Hematopoietic multipotent progenitor cell treated with erythropoietin and hydrocortisone succinate and interleukin-3 and kit ligand, for 8 days (in vitro differentiated cells): ENCODE measurements at regions not wholly inside any gene's neighbourhood (a gene's known extent, or its start where the extent isn't known, plus 50 kb on each side); places are given as distances from the start of the nearest gene placed in this dataset.
A peak's percentile ranks its signal among the peaks of the same experiment; 100 is the strongest.
"Not testable (repeated sequence)": the region's sequence is repeated elsewhere in the genome, so short reads cannot be mapped to it uniquely, and the experiment has no call there.

Experiments used
- DNase-seq: peaks from one replicate; pipeline ENCODE4 v3.0.0-alpha.2; 2015

- DNase-seq: no peak
These were observed 1033.6 kb downstream of the FAM181B start for GRCh38 chr11:81700076-81700475.

GRCh38 chr11:81687057-81687456 lies 1046.6 kb downstream of the FAM181B start:
- DNase-seq: no peak

GRCh38 chr11:81674211-81674610 lies 1059.5 kb downstream of the FAM181B start:
- DNase-seq: no peak

- DNase-seq: no peak
These were observed 1060.7 kb downstream of the FAM181B start for GRCh38 chr11:81673001-81673400.

- no peak for DNase-seq
These were observed 1063.6 kb downstream of the FAM181B start for GRCh38 chr11:81669935-81670543.

- peak; percentile 22 for DNase-seq
These were observed 1074.9 kb downstream of the FAM181B start for GRCh38 chr11:81658722-81659121.

GRCh38 chr11:81655351-81655750 lies 1078.3 kb downstream of the FAM181B start:
- DNase-seq: no peak

- DNase-seq: no peak
These were observed 1086.3 kb downstream of the FAM181B start for GRCh38 chr11:81647374-81647773.

GRCh38 chr11:81644239-81644840 lies 1089.3 kb downstream of the FAM181B start:
- peak; percentile 60 for DNase-seq

- DNase-seq: no peak
These were observed 1099.2 kb downstream of the FAM181B start for GRCh38 chr11:81634483-81634882.

GRCh38 chr11:81602508-81602907 lies 1131.2 kb downstream of the FAM181B start:
- no peak for DNase-seq

GRCh38 chr11:81596704-81597103 lies 1137.0 kb downstream of the FAM181B start:
- DNase-seq: no peak

GRCh38 chr11:81585390-81585933 lies 1148.2 kb downstream of the FAM181B start:
- no peak for DNase-seq

GRCh38 chr11:81579339-81579738 lies 1154.3 kb downstream of the FAM181B start:
- no peak for DNase-seq

GRCh38 chr11:81578571-81578970 lies 1155.1 kb downstream of the FAM181B start:
- no peak for DNase-seq

GRCh38 chr11:81574301-81574700 lies 1159.4 kb downstream of the FAM181B start:
- DNase-seq: no peak

GRCh38 chr11:81573367-81573766 lies 1160.3 kb downstream of the FAM181B start:
- DNase-seq: no peak

GRCh38 chr11:81570669-81571068 lies 1163.0 kb downstream of the FAM181B start:
- no peak for DNase-seq

GRCh38 chr11:81569999-81570398 lies 1163.7 kb downstream of the FAM181B start:
- DNase-seq: no peak

- DNase-seq: no peak
These were observed 1164.7 kb downstream of the FAM181B start for GRCh38 chr11:81568918-81569317.

- no peak for DNase-seq
These were observed 1185.5 kb downstream of the FAM181B start for GRCh38 chr11:81548123-81548522.

- not testable (repeated sequence) for DNase-seq
These were observed 1193.9 kb downstream of the FAM181B start for GRCh38 chr11:81539806-81540205.

- DNase-seq: no peak
These were observed 1218.1 kb downstream of the FAM181B start for GRCh38 chr11:81515566-81515965.

GRCh38 chr11:81497202-81497804 lies 1236.4 kb downstream of the FAM181B start:
- DNase-seq: peak; percentile 61
